GM23338 (cell line): ENCODE measurements at regions not wholly inside any gene's neighbourhood (a gene's known extent, or its start where the extent isn't known, plus 50 kb on each side); places are given as distances from the start of the nearest gene placed in this dataset.

Source experiments
- ATAC-seq: fragments of 200-7000 bp; cut with Tn5 transposase; 3 replicates; pipeline ENCODE4 v1.9.1; 2020
- DNase-seq: peaks from one replicate; pipeline ENCODE4 v3.0.0-alpha.2; 2015; ENCODE audit warnings: low spot score
- H2AFZ ChIP-seq: fragments of 200-600 bp; sonication (generic); 2 replicates; pipeline ENCODE4 v1.8.0; 2016; ENCODE audit warnings: antibody characterized with exemption, mild to moderate bottlenecking, moderate library complexity
- H3F3A ChIP-seq: fragments of 200-600 bp; sonication (generic); replicated peaks from 2 replicates; pipeline ENCODE4 v1.8.0; 2017; ENCODE audit warnings: antibody characterized with exemption, mixed run types, low read depth
- H3K27ac ChIP-seq: fragments of 200-600 bp; sonication (generic); 2 replicates; pipeline ENCODE4 v1.6.1; 2016; ENCODE audit warnings: low read depth
- H3K27me3 ChIP-seq: fragments of 200-600 bp; sonication (generic); 2 replicates; pipeline ENCODE4 v1.8.0; 2016; ENCODE audit warnings: mild to moderate bottlenecking, mixed run types, moderate library complexity; ENCODE audit not compliant: insufficient read depth
- H3K36me3 ChIP-seq: fragments of 200-600 bp; sonication (generic); 2 replicates; pipeline ENCODE4 v1.8.0; 2016; ENCODE audit warnings: mild to moderate bottlenecking; ENCODE audit not compliant: insufficient read depth
- H3K4me1 ChIP-seq: fragments of 200-600 bp; sonication (generic); 2 replicates; pipeline ENCODE4 v1.8.0; 2016; ENCODE audit warnings: mild to moderate bottlenecking, moderate library complexity; ENCODE audit not compliant: insufficient read depth
- H3K4me2 ChIP-seq: fragments of 200-600 bp; sonication (generic); 2 replicates; pipeline ENCODE4 v1.7.1; 2017; ENCODE audit warnings: mixed run types
- H3K4me3 ChIP-seq: fragments of 200-600 bp; sonication (generic); 2 replicates; pipeline ENCODE4 v1.6.1; 2016; ENCODE audit warnings: mixed run types
- H3K79me2 ChIP-seq: fragments of 200-600 bp; sonication (generic); replicated peaks from 2 replicates; pipeline ENCODE4 v1.8.0; 2017; ENCODE audit warnings: mild to moderate bottlenecking; ENCODE audit not compliant: insufficient read depth
- H3K9me2 ChIP-seq: fragments of 200-600 bp; sonication (generic); 2 replicates; pipeline ENCODE4 v1.8.0; 2017; ENCODE audit not compliant: insufficient read depth
- H4K20me1 ChIP-seq: fragments of 200-600 bp; sonication (generic); replicated peaks from 2 replicates; pipeline ENCODE4 v1.8.0; 2017; ENCODE audit warnings: mild to moderate bottlenecking; ENCODE audit not compliant: insufficient read depth
- H3K27ac Mint-ChIP-seq: 2 replicates; pipeline ENCODE4 v1.8.0; 2020; ENCODE audit warnings: inconsistent platforms, mild to moderate bottlenecking, moderate library complexity, mixed read lengths
- H3K27me3 Mint-ChIP-seq: 3 replicates; pipeline ENCODE4 v1.8.0; 2022; ENCODE audit warnings: low read depth, mild to moderate bottlenecking, moderate library complexity, mixed read lengths, inconsistent platforms; ENCODE audit not compliant: insufficient read depth, poor library complexity
- H3K36me3 Mint-ChIP-seq: 3 replicates; pipeline ENCODE4 v1.8.0; 2021; ENCODE audit warnings: low read depth, mild to moderate bottlenecking, inconsistent platforms, moderate library complexity, mixed read lengths
- H3K4me1 Mint-ChIP-seq: 3 replicates; pipeline ENCODE4 v1.8.0; 2020; ENCODE audit warnings: mild to moderate bottlenecking, inconsistent platforms, mixed read lengths
- H3K4me3 Mint-ChIP-seq: 3 replicates; pipeline ENCODE4 v1.8.0; 2021; ENCODE audit warnings: moderate library complexity, mild to moderate bottlenecking, inconsistent platforms, mixed read lengths
- H3K9me3 Mint-ChIP-seq: 3 replicates; pipeline ENCODE4 v1.8.0; 2020; ENCODE audit warnings: moderate library complexity, mild to moderate bottlenecking, inconsistent platforms, mixed read lengths
- CTCF ChIP-seq, 2 experiments: fragments of 200-600 bp in 1 of 2; sonication (generic) in 1 of 2; conservative IDR thresholded peaks; 2 replicates each; pipeline versions ENCODE4 v1.5.1 to v1.6.1; 2016 to 2017; ENCODE audit warnings: antibody characterized with exemption in 2 of 2, low read depth in 2 of 2, mild to moderate bottlenecking in 2 of 2, moderate library complexity in 1 of 2
- ETS1 ChIP-seq: IDR thresholded peaks from 2 replicates; pipeline ENCODE4 v1.6.1; 2016; ENCODE audit warnings: antibody characterized with exemption
- EZH2 ChIP-seq: fragments of 200-600 bp; sonication (generic); IDR thresholded peaks from one replicate; pipeline ENCODE4 v1.8.0; 2017; ENCODE audit warnings: antibody characterized with exemption, mild to moderate bottlenecking, low read depth; ENCODE audit not compliant: unreplicated experiment
- EZH2phosphoT487 ChIP-seq: fragments of 200-600 bp; sonication (generic); IDR thresholded peaks from one replicate; pipeline ENCODE4 v1.8.1; 2018; ENCODE audit warnings: antibody characterized with exemption; ENCODE audit not compliant: unreplicated experiment
- JUNB ChIP-seq: IDR thresholded peaks from one replicate; pipeline ENCODE4 v1.6.1; 2016; ENCODE audit warnings: antibody characterized with exemption; ENCODE audit not compliant: unreplicated experiment
- POLR2AphosphoS5 ChIP-seq: IDR thresholded peaks from 2 replicates; pipeline ENCODE4 v1.6.1; 2016; ENCODE audit warnings: antibody characterized with exemption, low read depth
- STAT1 ChIP-seq: IDR thresholded peaks from one replicate; pipeline ENCODE4 v1.6.1; 2016; ENCODE audit warnings: antibody characterized with exemption; ENCODE audit not compliant: unreplicated experiment
- ZNF114 ChIP-seq: fragments of 250-450 bp; sonication (Bioruptor Pico); IDR thresholded peaks from 2 replicates; pipeline ENCODE4 v1.5.0; 2020; ENCODE audit warnings: mild to moderate bottlenecking, moderate library complexity
- ZNF331 ChIP-seq: fragments of 250-450 bp; sonication (Bioruptor Pico); IDR thresholded peaks from 2 replicates; pipeline ENCODE4 v1.5.0; 2020; ENCODE audit warnings: low read depth, mild to moderate bottlenecking, moderate library complexity

GRCh38 chr15:47890397-47891150, 173.3 kb downstream of the SEMA6D start (continued):
- no peak for TF ChIP-seq CTCF (conservative IDR thresholded peaks at IDR 0.05; ENCODE audit: low read depth in 2 of 2)

GRCh38 chr15:47897525-47897924, 180.2 kb downstream of the SEMA6D start:
- H4K20me1 ChIP-seq = no peaks in the 10 kb centered on the region
- 0 out of 2 replicates have a peak, but pooled peaks cover 4% of the 10 kb centered on the region for H3K9me2 ChIP-seq
- H3K36me3 ChIP-seq = no peaks in the 10 kb centered on the region
- no peak overlapping the region for H3K4me2 ChIP-seq
- peaks cover 4% of the 10 kb centered on the region; the same call in 2 of the 3 replicates for H3K36me3 Mint-ChIP-seq
- H3K4me1 ChIP-seq = no peaks in the 10 kb centered on the region
- H3F3A ChIP-seq = no peaks in the 10 kb centered on the region
- no peak overlapping the region for H3K4me3 Mint-ChIP-seq
- no peak overlapping the region for H3K4me3 ChIP-seq
- 0 out of 3 replicates have a peak, but pooled peaks cover 2% of the 10 kb centered on the region for H3K4me1 Mint-ChIP-seq
- no peaks in the 10 kb centered on the region for H3K79me2 ChIP-seq
- no peak overlapping the region for H2AFZ ChIP-seq
- peaks cover 2% of the 10 kb centered on the region for H3K27me3 Mint-ChIP-seq
- H3K27ac ChIP-seq = no peak overlapping the region
- TF ChIP-seq JUNB (no peak), EZH2phosphoT487 (no peak), POLR2AphosphoS5 (no peak), ZNF114 (CRISPR knock-in tag) (no peak), ZNF331 (CRISPR knock-in tag) (no peak), ETS1 (no peak), STAT1 (no peak), EZH2 (no peak), CTCF (conservative IDR thresholded peaks at IDR 0.05; ENCODE audit: low read depth in 2 of 2) (no peak)
- DNase-seq (no peak), ATAC-seq (no peak)
- no peaks in the 10 kb centered on the region for H3K27me3 ChIP-seq
- peaks cover 13% of the 10 kb centered on the region for H3K9me3 Mint-ChIP-seq
- H3K27ac Mint-ChIP-seq = no peak overlapping the region; the same call in 1 of the 2 replicates
